GM19455 (cell line): ENCODE measurements at regions not wholly inside any gene's neighbourhood (a gene's known extent, or its start where the extent isn't known, plus 50 kb on each side); places are given as distances from the start of the nearest gene placed in this dataset.
"Not testable (repeated sequence)": the region's sequence is repeated elsewhere in the genome, so short reads cannot be mapped to it uniquely, and the experiment has no call there.

Experiments
- ATAC-seq: cut with Tn5 transposase; IDR thresholded peaks from one replicate; pipeline ENCODE4 v1.9.1; 2021; ENCODE audit not compliant: unreplicated experiment

DNA sequence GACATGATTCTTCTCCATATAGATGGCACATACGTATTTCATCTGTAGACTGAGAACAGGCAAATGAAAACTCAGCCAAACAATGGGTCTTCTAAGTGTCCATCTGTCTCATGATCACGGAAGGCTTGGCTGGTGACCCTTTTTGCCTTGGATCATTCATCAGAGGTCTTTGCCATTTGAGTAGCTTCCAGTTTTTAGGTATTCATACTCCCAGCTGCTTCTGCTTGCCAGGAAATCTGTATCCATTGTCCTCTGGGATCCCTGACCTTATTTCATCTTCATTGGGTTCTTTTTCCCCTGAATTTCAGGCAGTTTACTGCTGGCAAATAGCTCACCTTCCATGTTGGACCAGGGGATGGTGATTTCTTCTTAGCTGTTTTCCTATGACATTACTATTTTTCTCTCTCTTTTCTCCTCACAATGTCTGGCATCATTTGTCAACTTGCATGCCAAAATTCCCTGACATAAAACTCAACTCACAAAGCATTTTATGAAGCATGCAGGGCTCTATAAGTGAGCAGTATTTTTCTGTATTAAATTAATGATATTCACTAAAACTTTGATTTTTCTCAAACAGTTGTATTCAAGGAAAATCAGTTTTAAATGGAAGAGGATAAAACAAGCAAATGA lies 241.2 kb downstream of the DNAJB9 start:
- no peak for ATAC-seq

DNA sequence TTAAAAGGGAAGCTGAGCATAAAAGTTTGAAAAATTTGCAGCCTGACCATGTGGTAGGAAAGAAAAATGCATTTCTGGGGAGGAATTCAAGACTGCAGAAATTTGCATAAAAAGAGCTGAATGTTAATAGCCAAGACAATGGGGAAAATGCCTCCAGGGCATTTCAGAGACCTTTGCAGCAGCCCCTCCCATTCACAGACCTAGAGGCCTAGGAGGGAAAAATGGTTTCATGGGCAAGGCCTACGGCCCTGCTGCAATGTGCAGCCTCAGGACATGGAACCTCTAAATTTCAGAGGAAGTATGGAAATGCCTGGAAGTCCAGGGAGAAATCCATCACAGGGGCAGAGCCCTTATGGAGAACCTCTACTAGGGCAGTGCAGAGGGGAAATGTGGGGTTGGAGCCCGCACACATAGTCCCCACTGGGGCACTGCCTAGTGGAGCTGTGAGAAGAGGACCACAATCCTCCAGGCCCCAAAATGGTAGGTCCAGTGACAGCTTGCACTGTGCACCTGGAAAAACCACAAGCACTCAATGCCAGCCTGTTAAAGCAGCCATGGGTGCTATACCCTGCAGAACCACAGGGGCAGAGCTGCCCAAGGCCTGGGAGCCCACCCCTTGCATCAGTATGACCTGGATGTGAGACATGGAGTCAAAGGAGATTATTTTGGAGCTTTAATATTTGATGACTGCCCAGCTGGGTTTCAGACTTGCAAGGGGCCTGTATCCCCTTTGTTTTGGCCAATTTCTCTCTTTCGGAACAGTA lies 243.8 kb downstream of the DNAJB9 start:
- no peak for ATAC-seq

DNA sequence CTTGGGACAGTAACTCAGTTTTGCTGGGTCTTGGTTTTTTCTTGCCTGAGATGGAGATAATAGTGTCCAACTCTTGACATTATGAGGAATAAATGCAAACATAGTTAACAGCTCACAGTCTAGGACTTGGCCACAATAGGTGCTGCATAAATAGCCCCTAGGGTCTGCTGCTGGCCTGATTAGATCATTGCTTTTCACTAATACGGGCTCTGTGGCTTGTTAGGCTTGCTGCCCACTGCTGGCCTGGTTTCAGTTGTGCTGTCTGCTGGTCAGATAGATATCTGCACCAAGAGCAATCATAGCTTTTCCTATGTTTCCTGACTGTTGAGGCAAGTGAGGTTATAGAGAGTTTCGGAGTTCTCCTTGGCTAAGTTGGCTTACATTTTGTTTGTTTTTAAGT lies 246.1 kb downstream of the DNAJB9 start:
- no peak for ATAC-seq

DNA sequence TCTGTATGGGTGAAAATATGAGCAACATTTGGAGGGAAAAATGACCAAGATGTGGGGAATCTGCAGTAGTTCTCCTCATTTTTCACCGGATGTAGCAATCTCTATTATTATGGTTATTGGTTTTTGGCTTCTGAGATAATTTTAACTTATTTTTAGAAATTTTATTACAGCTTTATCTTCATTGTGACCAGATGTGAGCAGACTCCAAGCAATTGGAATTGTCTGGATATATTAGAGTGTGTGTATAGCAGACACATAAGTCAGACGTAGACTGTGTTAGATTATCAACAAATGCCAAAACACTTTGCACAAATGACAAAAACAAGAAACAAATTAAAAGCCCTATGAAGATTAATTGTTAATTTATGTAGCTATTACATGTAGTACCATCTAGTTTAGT lies 249.1 kb downstream of the DNAJB9 start:
- ATAC-seq = no peak

DNA sequence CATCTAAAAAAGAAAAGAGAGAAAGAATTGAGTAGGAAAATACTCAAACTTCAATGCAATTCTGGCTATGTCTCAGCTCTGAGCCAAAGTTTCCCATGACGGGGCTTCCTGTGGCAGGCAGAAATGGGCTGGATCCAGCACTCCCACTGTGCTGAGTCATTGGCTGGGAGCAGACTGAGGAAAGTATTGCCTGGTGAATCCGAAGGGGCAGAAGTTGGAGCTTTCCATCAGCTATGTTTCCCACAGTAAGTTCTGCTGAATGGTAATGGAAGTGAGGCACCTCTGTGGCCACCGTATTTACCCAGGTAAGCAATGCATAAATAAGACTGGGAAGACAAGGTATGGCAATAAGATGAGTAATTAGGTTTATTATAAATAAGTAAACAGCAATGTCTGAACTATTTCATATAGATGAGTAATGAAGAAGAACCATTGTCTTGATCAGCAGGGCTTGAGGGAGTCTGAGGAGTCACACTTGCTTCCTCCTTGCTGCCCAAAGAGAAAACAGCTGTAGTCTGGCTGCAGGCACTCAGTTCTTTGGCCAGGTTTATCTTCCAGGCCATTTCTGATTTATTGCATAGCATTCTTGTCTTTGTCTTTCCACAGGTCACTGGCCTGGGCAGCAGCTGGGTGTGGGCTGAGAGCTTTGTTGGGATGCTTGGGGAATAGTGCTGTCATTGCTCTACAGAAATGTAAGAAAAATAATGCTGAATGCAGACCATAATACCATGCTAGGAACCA lies 255.3 kb downstream of the DNAJB9 start:
- no peak for ATAC-seq

DNA sequence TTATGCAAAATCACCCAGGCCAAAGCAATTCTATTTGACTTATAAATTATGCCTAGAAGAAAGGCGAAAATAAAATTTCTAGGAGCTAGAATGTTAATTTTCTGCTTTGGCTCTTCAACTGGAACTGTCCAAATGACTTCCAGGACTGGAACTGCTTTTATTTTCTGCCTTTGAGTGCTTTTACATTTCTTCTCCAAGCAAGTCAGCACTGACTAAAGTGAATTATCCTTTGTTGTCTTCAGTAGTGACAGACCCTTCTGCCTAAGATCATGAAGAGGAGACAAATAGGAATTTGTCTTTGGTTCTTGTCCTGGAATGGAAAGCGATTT lies 255.9 kb downstream of the DNAJB9 start:
- ATAC-seq = no peak

DNA sequence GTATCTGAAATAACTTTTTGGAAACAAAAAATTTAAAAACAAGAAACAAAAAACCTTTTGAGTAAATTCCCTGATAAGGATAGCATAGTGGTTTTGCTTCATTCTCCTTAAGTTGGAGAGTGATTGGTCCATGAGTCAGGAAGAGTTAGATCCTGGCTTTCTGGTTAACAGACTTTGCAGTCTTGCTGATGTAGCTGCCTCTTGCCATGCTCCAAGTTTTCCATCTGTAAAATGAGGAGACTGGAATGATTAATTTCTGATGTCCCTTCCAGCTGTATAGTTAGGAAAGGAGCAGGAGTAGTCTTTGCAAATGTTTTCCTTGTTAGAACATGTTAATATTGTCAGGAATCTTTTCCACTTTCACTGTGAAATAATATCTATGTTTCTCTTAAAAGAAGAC lies 266.6 kb downstream of the DNAJB9 start:
- ATAC-seq = no peak

DNA sequence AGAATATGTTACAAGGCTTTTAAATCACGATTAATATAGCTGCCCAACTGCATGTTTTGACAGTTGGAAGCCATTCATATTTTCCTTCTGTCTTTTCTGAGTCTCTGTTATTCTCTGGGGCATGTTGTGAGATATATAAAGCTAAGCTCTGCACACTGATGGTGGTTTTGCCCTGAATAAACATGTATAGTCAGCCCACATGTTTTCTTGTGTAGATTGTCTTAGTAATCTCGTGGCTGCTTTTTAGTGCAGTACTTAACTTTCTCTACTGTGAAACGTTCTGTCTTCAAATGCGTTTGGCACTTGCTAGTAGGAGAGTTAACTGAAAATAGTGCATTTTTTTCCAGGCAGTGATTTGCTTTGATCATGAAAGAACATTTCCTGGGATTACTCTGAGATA lies 268.5 kb downstream of the DNAJB9 start:
- ATAC-seq = no peak

DNA sequence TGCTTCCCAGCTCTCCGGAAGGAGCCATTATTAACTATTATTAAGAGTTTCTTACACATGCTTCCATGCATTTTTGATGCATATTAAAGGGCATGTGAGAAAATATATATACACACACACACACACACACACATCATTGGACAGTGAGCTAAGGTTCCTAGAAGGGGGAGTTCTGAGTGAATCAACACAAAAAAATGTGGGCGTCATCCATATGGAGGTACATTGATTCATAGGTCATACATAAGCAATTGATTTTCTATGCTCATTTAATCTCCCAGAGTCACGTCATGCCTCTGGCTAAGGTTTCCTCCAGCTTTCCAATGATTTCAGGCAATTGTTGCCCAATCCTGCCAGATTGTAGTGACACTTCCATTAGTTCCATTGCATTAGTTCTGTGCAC lies 269.4 kb downstream of the DNAJB9 start:
- ATAC-seq = no peak

DNA sequence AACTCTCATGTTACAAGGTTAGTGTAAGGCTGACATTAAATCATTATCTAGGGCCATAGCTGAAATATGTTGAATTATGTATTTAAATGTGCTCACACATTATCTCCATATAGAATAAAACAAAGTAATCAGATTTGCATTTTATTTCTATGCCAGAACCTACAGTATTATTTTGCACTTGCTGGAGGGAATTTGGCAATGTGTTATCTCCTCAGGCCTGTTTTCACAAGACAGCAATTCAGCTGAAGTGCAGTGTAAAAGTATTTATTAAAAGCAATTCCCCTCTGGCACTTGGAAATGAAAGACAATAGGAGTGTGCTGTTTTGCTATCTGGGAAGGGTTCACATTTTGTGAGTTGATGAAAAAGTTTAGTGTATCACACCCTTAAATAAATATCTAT lies 276.3 kb downstream of the DNAJB9 start:
- ATAC-seq = no peak

DNA sequence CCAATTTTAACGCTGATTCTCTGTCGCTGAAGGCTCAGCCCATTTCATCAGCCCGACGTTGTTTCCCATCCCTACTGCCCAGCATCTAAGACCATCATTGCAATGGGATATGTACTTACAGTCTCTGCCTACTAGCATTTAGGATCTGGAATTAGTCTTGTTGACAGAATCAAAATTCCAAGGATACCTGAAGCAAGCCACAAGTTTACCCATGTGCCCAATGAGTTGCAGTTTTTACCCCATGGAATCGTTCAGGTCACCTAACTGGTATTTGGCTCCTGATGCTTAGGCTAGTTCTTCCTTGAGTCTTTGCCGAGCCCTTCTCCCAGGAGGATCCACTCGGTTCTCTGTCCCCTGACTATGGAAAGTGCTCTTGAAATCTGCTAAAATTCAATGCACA lies 276.8 kb downstream of the DNAJB9 start:
- no peak for ATAC-seq

DNA sequence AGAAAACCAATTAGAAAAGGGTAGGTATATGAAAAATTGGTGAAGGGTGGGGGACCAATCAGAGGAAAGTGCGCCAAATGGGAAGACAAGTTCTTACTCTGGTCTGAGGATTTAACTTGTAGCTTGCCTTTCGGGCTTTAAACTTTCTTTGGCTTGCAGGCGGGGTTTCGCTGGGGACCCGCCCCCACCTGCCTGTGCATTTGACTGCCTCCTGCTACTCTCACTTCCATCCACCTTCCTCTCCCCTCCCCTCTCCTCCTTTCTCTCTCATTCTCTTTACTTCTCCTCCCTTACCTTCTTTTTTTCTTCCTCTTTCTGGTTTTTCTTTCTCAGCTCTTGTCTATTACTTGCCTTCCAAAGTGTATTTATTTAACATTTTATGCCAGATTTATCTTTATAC lies 278.8 kb downstream of the DNAJB9 start:
- ATAC-seq = no peak

DNA sequence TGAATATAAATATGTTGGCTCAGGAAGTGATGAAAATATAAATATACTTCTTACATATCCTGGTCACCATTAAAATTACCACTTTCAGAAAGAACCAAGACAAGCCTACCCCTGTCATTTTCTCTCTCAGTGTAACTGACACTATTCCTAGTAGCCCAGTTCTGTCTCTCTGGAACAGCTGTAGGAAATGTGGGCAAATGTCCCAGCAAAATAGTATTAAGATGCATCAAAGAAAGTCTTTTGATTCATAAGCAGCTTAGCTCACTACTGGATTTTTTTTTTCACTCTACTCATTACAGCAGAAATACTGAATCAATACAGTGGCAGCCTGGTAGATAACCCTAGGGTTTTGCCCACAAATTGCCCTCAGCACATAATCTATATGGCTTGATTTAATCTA lies 290.9 kb downstream of the DNAJB9 start:
- ATAC-seq = no peak

DNA sequence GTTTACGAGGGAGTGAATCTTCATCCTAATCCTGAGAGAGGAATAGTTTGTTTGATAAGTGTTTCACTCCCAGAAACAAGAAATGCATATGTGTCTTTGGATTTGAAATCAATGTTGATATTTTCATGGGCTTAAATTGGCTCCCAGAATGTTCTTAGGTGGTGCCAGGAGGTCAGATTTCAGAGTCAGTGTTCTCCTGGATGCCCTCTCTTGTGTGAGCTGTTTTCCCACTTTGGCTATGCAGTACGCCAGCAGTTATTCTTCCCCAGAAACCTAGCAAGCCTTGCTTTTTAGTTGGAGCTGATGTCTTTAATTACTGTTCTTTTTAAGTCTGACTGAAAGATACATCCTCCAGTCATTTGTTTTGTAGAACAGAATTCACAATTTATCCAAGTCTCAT lies 291.4 kb downstream of the DNAJB9 start:
- no peak for ATAC-seq

DNA sequence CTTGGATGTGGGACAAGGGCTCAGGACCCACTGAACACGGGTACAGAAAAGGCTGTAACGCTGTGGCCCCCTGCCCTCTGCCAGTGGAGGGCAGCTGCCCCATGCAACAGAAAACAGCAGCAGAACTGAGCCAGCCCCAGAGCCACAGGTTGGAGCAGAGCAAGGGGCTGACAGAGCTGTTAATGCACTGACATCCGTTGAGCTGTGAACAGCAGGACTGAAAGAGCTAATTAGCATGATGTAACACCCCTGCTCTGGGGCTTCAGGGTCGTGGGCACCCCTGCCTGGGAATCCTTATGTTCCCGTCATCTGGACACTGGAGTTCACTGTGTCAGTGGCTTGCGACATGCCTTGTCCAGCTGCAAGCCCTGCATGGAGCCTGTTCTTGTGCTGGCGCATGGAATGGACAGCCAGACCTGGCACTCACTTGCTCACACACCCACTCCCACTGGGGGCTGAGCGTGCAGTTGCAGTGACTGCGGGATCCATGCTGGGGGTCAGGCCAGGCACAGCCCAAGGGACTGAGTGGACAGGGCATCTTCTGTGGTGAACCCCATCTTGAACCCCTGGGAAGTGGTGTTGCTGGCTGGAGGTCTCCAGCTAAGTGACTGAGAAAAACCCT lies 293.7 kb downstream of the DNAJB9 start:
- ATAC-seq = no peak

DNA sequence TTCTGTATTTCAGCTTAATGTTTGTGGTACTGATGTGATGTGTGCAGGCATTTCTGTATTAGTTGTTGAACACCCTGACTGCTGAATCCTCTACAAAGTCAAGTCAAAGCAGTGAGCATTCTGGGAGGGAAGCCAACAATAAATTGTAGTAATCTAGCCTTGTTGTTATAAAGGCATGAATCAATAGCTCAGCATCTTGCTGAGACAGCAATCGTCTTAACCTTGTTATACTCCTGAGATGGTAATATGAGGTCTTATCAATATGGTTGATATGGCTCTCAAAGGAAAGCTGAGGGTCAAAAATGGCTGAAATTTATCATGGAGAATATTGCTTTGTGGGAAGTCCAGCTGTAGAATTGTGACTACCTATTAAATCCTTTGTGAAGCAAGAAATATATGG lies 299.4 kb downstream of the DNAJB9 start:
- ATAC-seq = no peak

DNA sequence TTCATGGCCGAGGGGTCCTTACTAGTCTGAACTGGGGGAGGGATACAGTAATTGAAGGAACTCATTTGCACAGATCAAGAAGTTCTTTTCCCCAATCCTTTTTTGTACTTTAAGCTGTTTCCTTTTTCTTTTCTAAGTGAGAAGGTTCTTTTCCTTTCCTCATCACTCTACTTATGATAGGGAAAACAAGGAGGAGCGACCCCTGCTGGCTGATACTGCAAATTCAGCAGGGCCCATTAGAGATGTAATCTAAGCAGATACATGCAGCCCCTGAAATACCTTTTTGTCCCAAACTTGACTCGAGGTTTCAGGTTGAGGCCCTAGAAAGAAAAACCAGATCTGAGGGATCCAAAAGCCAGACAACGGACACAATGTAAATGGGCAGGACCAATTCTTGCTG lies 305.5 kb downstream of the DNAJB9 start:
- no peak for ATAC-seq

DNA sequence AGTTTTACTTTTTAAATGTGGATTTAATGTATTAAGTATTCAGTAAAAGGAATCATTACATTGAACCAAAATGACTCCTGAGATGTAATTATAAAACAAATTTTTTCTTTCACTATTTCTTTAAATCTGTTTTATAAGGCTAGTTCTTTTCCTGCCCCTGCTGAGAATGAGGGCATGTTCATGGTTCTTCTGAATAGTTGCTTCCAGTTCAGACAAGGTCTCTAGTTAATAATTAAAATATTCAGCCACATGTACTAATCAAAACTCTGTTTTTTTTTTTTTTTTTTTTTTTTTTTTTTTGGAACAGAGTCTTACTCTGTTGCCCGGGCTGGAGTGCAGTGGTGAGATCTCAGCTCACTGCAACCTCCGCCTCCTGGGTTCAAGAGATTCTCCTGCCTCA lies 321.2 kb downstream of the DNAJB9 start:
- no peak for ATAC-seq

DNA sequence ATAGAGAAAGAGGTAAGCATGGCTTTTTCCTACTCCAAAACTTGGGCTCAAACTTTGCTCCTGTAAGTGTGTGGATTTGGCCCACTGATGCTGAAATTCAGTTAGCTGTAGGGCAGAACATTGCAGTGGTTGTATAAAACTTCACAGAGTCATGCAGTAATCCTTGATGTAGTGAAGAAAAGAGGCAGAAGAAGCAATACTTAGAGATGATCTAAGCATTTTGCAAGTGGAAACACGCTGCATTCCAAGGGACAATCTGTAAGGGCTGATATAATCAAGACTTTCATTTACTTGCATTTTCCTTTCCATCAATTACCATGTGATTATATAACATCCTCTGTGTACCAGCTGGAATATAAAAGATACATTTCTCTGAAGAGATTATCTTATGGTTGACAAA lies 338.8 kb downstream of the DNAJB9 start:
- no peak for ATAC-seq

DNA sequence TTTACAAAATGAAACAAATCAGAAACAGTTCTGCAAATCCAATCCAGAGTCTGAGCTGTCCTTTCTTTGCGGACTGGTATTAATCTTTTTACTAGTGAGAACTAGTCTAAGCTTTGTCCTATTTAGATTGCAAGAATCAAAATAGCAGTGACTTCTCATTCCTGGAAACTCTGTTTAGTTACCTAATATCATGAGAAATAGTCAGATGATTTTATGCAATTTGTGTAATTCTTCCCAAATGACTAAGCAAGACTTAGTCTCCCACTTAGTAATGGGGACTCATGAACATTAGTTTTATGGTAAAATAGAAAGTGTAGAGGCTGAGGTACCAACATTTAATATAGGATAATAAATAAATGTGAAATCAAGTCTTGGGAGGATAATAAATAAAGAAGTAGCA lies 341.3 kb downstream of the DNAJB9 start:
- no peak for ATAC-seq

DNA sequence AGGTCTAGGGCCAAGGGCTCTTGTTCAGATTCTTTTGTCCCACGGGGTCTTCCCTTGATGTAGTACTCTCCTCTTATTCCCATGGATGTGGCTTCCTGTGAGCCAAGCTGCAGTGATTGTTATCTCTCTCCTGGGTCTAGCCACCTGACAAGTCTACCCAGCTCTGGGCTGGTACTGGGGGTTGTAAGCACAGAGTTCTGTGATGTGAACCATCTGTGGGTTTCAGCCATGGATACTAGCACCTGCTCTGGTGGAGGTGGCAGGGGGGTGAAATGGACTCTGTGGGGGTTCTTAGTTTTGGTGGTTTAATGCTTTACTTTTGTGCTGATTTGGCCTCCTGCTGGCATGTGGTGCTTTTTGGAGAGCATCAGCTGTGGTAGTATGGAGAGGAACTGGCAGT lies 350.8 kb downstream of the DNAJB9 start:
- no peak for ATAC-seq

DNA sequence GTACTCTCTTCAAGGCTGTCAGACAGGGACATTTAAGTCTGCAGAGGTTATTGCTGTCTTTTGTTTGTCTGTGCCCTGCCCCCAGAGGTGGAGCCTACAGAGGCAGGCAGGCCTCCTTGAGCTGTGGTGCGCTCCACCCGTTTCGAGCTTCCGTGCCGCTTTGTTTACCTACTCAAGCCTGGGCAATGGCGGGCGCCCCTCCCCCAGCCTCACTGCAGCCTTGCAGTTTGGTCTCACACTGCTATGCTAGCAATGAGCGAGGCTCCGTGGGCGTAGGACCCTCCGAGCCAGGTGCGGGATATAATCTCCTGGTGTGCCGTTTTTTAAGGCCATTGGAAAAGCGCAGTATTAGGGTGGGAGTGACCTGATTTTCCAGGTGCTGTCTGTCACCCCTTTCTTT lies 373.4 kb downstream of the DNAJB9 start:
- ATAC-seq = not testable (repeated sequence)
